Testis (tissue), 2 donors: ENCODE measurements at regions not wholly inside any gene's neighbourhood (a gene's known extent, or its start where the extent isn't known, plus 50 kb on each side); places are given as distances from the start of the nearest gene placed in this dataset.

Source experiments
- DNase-seq: peaks from one replicate; pipeline ENCODE4 v3.0.0-alpha.2; 2019
- H3K27ac ChIP-seq, 2 donors: fragments of 200-600 bp; sonication (generic); one replicate each; pipeline ENCODE4 v1.5.1; 2019
- H3K27me3 ChIP-seq: fragments of 200-600 bp; sonication (generic); one replicate; pipeline ENCODE4 v1.5.1; 2019
- H3K36me3 ChIP-seq: fragments of 200-600 bp; sonication (generic); one replicate; pipeline ENCODE4 v1.5.1; 2017; ENCODE audit warnings: low read depth; ENCODE audit errors: missing control alignments
- H3K4me1 ChIP-seq: fragments of 200-600 bp; sonication (generic); one replicate; pipeline ENCODE4 v1.5.1; 2019
- H3K4me3 ChIP-seq, 2 donors: fragments of 200-600 bp; sonication (generic); one replicate each; pipeline ENCODE4 v1.5.1; 2017 to 2019
- H3K9me3 ChIP-seq: fragments of 200-600 bp; sonication (generic); one replicate; pipeline ENCODE4 v1.5.1; 2017
- CTCF ChIP-seq, 3 experiments: fragments of 450-650 bp in 2 of 3; fragments of 200-600 bp in 1 of 3; sonication (generic) in 1 of 3; IDR thresholded peaks; one replicate each; pipeline ENCODE4 v1.5.1; 2016 to 2019; ENCODE audit warnings: antibody characterized with exemption in 3 of 3, mild to moderate bottlenecking in 2 of 3, moderate library complexity in 1 of 3
- POLR2A ChIP-seq: fragments of 450-650 bp; IDR thresholded peaks from one replicate; pipeline ENCODE4 v1.6.1; 2017; ENCODE audit warnings: antibody characterized with exemption, mild to moderate bottlenecking, moderate library complexity
- WGBS, 2 donors: methylation state at CpG; one replicate each; pipeline ENCODE4 v1.1.5; 2018; 5-methylcytosine and 5-hydroxymethylcytosine counted together
- intact Hi-C: fragments of 100-400 bp; cut with DNase I; formaldehyde crosslinking; loops from one replicate; pipeline ENCODE4 v1.15.1; 2023; ENCODE audit warnings: low total_unique reads

DNA sequence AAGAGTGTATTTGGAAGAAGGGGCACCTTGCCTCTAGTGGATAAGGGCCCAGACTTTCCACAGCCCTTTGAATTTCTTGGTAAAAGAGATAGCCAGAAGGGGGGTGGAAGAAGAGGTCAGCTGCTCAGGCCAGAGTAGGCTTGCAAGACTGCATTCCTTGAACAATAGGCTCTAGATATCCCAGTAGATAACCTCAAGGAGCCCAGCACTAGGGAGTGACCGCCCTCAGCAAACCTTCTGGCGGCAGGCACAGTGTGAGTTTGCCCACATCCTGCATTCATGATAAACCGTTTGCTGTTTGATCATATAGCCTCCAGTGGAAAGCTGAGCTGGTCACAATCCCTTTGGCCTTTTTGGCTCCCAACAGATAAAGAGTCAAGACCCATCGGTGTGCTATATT, 70.5 kb downstream of the NPY start:
- intact Hi-C loops: no loop called here
- DNase-seq: no peak
- Histone ChIP-seq H3K36me3 (no peaks in the 10 kb centered on the region), H3K9me3 (no peaks in the 10 kb centered on the region), H3K4me1 (no peaks in the 10 kb centered on the region), H3K4me3 (no peak overlapping the region), H3K27me3 (no peaks in the 10 kb centered on the region), H3K27ac (no peak overlapping the region)
- 63 to 87% methylated on average over 4 of the region's 4 CpGs for WGBS, 2 donors
- TF ChIP-seq POLR2A (no peak), CTCF (IDR thresholded peaks at IDR 0.05) (no peak)

DNA sequence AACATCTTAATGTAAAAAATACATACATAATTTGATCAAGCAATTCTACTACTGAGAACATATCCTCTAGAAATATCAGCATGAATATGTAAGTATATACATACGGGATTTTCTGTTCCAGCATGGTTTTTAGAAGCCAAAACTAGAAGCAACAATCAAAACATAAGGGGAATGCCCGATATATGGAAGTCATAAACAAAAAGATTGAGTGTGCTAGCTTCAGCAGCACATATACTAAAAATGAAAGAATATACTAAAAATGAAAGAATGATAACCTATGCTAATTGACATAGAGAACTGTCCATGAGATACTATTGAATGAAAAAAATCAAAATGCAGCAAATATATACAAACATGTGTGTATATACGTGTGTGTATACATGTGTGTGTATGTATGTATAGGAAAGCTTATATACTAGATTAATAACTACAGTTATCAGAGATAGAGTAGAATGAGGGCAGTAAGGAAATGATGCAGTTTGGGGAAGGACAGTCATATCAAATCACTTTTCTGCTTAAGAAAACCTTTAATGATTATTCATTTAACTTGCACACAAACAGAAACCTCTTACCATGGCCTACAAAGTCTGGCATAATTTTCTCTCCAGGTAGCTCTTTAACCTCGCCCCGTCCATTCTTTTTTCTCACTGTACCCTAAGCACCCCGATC, 72.9 kb downstream of the NPY start:
- DNase-seq: no peak
- no peaks in the 10 kb centered on the region for H3K9me3 ChIP-seq
- H3K36me3 ChIP-seq: no peaks in the 10 kb centered on the region
- no peak overlapping the region for H3K4me3 ChIP-seq
- no peaks in the 10 kb centered on the region for H3K4me1 ChIP-seq
- WGBS, 2 donors: 61 to 81% methylated on average over 6 of the region's 6 CpGs
- H3K27ac ChIP-seq: no peak overlapping the region
- no peak for TF ChIP-seq POLR2A
- no peak for TF ChIP-seq CTCF (IDR thresholded peaks at IDR 0.05)
- no peaks in the 10 kb centered on the region for H3K27me3 ChIP-seq
- intact Hi-C loops: no loop called here

GRCh38 chr7:24361001-24361400, 77.0 kb downstream of the NPY start:
- H3K9me3 ChIP-seq: no peaks in the 10 kb centered on the region
- intact Hi-C loops: no loop called here
- H3K27me3 ChIP-seq: no peaks in the 10 kb centered on the region
- no peak overlapping the region for H3K4me3 ChIP-seq
- no peak overlapping the region for H3K27ac ChIP-seq
- TF ChIP-seq CTCF (IDR thresholded peaks at IDR 0.05) (no peak), POLR2A (no peak)
- no peaks in the 10 kb centered on the region for H3K36me3 ChIP-seq
- no peak for DNase-seq
- no peaks in the 10 kb centered on the region for H3K4me1 ChIP-seq
- 61% methylated on average over 3 of the region's 3 CpGs for WGBS, 2 donors

GRCh38 chr7:24365606-24366005, 81.6 kb downstream of the NPY start:
- no peak for DNase-seq
- no peaks in the 10 kb centered on the region for H3K27me3 ChIP-seq
- H3K27ac ChIP-seq: no peak overlapping the region
- no peaks in the 10 kb centered on the region for H3K36me3 ChIP-seq
- no peak overlapping the region for H3K4me3 ChIP-seq
- intact Hi-C loops: no loop called here
- no peaks in the 10 kb centered on the region for H3K4me1 ChIP-seq
- no peak for TF ChIP-seq POLR2A
- no peak for TF ChIP-seq CTCF (IDR thresholded peaks at IDR 0.05)
- H3K9me3 ChIP-seq: no peaks in the 10 kb centered on the region
- WGBS, 2 donors: 64 to 72% methylated on average over 1 of the region's 1 CpG

DNA sequence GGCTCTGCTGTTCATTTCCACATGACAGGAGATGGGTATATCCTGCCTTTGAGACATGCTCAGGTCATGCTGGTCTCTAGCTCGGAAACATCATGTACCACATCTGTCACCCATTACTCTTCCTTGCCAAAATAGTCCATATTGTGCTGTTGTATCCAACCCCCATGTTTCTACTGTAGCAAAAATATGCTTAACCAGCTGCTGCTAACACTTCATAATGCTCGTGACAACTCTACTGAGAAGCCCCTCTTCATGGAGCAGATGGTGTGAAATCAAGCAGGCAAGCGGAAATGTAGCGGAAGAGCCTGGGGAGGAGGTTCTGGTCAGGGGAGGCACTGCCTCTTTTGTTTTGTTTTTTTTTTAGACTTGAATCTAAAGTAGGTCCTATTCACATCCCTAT, 82.9 kb downstream of the NPY start:
- Histone ChIP-seq H3K36me3 (no peaks in the 10 kb centered on the region), H3K4me3 (no peak overlapping the region), H3K27me3 (no peaks in the 10 kb centered on the region), H3K27ac (no peak overlapping the region), H3K4me1 (no peaks in the 10 kb centered on the region), H3K9me3 (no peaks in the 10 kb centered on the region)
- WGBS, 2 donors: 73 to 77% methylated on average over 4 of the region's 4 CpGs
- no peak for TF ChIP-seq POLR2A
- no peak for TF ChIP-seq CTCF (IDR thresholded peaks at IDR 0.05)
- intact Hi-C loops: no loop called here
- DNase-seq: no peak
